GM19238 (cell line): ENCODE measurements at regions not wholly inside any gene's neighbourhood (a gene's known extent, or its start where the extent isn't known, plus 50 kb on each side); places are given as distances from the start of the nearest gene placed in this dataset.
"Not testable (repeated sequence)": the region's sequence is repeated elsewhere in the genome, so short reads cannot be mapped to it uniquely, and the experiment has no call there.

ENCODE experiments used
- DNase-seq: peaks from one replicate; pipeline ENCODE4 v3.0.0; 2011; ENCODE audit warnings: low spot score; ENCODE audit not compliant: insufficient read length

DNA sequence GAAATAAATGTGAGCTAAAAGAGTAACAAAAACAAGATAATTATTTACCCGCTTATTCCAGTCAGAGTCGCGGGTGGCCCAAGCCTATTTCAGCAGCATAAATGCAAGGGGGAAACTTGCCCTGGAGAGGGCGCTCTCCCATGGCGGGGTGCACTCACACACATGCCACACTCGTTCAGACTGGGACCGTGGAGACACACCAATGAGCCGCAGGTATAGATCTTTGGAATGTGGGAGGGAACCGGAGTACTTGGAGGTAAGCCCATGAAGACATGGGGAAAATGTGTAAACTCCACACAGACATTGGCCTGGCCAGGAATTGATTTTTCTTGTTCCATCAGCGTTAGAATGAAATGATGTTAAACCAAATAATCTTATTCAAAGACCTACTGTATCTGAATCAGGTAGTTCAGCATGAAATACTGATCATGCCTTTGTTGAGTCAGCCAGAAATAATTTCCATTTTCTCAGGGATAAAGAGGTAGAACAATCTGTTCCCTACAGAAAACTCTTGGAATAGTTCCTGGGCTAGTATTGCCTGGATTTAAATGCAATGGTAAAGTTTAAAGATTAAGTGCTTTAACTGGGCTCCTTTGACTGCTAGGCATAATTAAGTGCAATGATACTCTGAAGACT lies 191.5 kb downstream of the MCHR2 start:
- DNase-seq = no peak

DNA sequence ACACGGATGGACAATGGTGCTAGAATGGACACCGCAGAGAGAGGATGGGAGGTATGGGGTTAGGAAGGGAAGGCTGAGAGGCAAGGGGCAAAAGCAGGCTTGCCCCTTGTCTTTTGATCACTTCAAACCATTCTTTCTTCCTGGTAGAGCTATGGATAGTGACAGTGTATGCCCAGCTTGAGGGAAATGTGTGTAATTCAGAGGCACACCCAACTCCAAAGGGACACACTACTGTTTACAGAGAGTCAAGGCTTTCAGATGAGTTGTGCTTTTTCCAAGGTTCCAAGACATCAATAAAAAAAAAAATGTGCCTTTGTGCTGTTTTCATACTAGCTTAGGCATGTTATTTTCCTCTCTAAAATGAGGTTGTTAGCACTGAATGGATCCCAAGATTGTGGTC lies 185.0 kb downstream of the MCHR2 start:
- no peak for DNase-seq

DNA sequence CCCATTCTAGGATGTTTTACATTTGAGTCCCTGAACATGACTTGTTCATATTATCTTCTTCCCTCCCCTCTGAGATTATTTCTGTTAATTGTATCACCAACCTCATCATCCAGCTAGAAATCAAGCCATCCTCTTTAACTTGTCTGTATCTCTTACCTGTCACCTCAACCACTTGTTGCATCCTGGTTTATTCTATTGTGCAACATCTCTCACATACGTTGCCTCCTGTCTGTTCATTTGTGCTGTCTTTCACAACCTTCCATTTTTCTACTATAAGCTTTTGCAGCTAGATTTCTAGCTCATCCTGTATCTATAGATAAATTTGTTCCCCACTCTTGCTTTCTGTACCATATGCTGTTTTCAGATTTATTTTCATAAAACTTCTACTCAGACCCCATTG lies 183.7 kb downstream of the MCHR2 start:
- DNase-seq = no peak

DNA sequence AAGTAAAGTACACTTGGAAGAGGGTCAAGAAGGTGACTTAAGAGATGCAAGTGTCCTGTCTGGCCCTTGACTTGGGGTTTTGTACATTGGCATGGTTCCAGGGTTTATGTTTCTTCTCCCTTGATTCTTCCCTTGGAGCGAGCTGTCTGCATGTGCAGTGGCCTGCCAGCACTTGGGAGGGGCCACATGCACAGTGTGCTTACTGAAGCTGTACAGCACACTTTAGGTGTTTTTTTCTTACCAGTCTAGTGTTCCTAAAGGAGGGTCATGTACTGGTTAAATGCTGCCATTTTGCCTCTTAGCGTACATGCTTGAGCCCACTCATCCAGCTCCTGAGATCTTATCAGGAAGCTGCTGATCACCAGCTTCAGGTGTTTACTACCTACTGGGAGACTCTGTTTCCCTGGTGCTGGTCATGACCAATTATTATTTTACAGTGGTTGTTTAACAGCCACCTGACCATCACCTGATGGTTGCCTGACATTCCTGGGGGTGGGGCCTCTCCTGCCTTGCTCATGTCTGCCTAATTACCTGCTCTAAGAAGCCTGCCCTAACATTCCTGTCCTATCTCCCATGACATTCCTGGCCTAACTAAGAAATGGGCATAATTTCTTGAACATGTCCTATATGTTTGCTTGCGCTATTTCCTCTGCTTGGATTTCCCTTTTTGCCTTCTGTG lies 182.9 kb downstream of the MCHR2 start:
- no peak for DNase-seq

DNA sequence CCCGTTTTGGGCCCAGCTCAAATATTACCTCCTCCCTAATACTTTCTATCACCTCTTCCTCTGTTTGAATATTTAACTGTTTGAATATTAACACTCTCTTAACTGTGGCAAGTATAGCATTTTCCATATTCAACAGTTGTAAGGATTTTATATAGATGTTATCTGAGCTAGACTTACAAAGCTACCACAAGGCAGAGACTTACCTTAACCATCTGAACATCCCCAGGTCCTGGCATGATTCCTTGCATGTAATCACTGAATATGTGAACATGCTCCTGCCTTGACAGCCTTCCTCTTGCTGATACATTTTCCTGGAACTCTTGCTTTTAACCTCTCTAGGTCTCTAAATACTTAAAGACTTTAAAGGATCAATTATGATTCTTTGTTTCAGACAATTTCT lies 182.4 kb downstream of the MCHR2 start:
- DNase-seq = no peak

DNA sequence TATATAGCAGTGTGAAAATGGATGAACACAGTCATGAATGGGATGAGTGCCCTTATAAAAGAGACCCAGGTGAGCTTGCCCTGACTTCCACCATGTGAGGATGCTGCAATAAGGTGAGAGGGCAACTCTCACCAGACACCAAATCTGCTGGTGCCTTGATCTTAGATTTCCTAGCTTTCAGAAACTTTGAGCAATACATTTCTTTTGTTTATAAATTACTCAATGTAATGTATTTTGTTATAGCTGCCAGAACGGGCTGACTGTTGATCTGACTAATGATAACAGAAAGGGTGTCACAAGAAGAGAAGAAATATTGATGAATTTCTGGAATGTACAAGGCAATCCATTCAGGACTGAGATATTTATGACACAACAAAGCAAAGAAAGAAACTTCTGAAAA lies 180.5 kb downstream of the MCHR2 start:
- DNase-seq = no peak

DNA sequence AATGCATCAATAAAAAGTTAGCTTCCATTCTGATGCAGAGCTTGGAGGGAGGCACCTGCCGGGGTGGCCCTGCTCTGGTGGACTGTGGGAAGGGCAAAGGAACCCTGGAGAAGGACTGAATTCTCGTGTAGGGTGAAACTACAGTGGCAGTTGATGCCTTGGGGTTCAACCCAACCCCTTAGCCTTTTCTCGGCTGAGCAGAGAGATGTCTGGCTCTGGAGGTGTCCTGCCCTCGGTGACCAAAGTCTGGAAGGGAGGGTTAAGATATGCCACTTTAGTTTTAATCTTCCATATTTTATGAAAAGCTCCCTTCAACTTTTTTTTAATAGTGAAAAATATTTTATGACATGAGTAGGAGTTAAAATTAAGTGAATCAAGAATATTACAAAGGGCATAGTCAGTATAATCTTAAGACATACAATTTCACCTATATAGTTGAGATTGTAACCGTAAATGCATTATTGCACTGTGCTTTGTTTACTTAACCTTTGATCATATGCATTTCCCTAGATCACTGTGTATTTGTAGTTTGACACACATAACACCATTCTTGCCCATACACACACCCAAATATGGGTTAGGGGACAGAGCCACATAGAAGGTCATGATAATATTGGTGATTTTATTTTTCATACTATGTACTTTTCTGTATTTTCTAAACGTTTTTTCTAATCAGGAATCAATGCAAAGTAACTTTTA lies 179.6 kb downstream of the MCHR2 start:
- DNase-seq = no peak

DNA sequence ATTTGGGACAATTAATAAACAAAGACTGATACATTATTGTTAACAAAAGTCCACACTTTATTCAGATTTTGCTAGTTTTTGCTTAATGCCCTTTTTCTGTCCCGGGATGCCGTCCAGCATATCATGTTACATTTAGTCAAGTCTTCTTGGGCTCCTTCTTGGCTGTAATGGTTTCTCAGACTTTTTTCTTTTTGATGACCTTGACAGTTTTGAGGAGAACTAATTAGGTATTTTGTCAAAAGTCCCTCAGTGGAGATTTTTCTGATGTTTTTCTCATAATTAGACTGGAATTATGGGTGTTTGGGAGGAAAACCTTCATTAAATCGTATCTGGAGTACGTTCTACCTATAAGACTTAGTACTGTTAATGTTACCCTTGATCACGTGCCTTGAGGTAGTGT lies 177.2 kb downstream of the MCHR2 start:
- DNase-seq = no peak

DNA sequence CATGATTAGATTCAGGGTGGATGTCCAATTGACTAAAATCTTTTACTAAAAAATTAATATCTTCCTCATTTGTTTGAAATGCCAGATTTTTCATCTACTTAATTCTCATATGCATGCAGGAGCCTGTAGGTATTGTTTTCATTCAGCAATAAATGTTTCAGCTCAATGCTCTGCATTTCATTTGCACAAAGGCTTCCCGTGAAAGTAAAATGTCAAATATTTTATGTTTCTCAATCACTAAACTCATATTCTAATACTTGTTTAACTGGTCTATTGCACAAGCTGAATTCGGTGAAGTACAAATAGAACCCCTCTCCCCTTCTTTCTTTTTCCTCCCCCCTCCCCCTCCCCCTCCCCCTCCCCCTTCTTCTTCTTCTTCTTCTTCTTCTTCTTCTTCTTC lies 175.9 kb downstream of the MCHR2 start:
- no peak for DNase-seq

DNA sequence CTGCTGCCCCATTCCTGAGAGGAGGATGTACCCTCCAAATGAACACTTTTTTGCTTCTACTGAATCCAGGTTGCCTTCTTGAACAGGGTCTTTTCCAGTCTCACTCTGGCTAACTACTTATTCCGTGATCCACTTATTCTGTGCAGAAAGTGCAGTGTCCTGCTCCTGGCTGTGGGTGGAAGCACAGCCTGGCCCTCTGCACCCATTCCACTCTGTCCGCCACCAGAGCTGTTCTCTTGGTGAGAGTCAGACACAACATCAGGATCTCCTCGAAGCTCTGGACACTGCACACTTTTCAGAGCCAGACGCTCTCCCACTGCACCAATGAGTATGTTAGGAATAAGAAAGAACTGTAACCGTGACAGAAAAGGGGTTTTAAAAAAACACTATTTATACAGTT lies 174.2 kb downstream of the MCHR2 start:
- DNase-seq = no peak

DNA sequence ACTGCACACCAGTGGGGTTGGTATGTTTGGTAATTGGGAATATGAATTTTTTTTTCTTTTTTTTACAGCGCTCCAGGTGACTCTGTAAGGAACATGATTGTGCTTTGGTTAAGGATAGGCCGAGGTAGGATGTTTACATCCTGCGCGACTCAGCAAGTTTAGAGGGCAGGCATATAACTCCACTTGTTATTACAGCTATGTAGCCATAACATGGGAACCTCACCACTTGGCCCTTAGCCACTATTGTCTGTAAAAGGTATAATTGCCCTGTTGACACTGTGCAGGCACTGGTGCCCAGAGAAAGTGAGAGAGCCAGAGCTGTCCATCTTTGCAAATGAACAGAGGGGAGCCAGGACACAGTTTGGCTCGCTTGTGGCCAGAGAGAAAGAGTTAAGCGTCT lies 172.9 kb downstream of the MCHR2 start:
- no peak for DNase-seq

DNA sequence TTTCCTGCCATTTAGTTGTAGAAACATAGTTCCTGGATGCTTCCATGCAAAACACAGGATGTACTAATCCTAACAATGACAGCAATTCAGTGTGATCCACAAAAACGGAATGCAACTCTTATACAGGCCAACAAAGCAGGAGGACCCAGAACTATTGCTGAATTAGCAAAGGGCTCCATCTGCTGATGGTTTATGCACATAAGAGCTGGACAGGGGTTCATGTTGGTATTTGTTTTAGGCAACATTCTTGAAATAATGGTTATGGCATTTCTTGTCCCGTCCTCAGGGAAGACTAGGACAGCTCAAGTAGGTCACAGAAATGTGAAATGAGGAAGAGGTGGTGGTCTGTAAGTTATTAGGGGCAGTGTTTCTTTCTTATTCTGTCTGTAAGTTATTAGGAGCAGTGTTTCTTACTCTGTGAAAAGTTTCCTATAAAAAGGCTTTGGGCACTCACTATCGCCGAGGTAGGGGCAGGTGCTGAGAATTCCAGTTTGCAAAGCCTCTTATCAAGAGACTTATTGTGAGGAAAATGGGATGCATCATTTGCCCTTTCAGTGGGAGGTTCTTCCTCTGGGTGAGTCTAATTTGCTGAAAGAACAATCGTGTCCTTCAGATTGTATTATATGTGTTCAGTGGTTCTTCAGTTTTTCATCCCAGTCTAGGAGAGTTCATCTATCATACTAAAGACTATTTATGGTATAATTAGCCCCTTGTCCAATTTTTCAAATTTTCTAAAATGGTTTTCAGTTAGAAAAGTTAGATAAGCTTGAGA lies 171.1 kb downstream of the MCHR2 start:
- no peak for DNase-seq

DNA sequence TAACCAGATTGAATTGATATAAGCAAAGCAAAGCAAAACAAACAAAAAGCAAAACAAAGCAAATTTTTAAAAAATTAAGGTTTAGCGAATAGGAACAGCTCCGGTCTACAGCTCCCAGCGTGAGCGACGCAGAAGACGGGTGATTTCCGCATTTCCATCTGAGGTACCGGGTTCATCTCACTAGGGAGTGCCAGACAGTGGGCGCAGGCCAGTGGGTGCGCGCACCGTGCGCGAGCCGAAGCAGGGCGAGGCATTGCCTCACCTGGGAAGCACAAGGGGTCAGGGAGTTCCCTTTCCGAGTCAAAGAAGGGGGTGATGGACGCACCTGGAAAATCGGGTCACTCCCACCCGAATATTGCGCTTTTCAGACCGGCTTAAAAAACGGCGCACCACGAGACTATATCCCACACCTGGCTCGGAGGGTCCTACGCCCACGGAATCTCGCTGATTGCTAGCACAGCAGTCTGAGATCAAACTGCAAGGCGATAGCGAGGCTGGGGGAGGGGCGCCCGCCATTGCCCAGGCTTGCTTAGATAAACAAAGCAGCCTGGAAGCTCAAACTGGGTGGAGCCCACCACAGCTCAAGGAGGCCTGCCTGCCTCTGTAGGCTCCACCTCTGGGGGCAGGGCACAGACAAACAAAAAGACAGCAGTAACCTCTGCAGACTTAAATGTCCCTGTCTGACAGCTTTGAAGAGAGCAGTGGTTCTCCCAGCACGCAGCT lies 170.3 kb downstream of the MCHR2 start:
- not testable (repeated sequence) for DNase-seq

DNA sequence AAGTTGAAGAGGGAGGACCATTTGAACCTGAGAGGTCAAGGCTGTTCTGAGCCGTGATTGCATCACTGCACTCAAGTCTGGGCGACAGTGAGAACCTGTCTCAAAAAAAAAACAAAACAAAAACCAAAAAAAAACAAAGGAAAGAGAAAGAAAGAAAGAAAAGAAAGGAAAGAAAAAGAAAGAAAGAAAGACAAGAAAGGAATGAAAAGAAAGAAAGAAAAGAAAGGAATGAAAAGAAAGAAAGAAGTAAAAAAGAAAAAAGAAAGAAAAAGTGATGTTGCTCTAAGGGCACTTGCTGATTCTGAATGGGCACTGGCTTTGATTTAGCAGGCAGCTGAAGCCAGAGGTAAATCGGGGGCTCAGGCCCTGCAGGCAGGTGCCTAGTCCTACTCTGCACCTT lies 161.0 kb downstream of the MCHR2 start:
- DNase-seq = no peak

DNA sequence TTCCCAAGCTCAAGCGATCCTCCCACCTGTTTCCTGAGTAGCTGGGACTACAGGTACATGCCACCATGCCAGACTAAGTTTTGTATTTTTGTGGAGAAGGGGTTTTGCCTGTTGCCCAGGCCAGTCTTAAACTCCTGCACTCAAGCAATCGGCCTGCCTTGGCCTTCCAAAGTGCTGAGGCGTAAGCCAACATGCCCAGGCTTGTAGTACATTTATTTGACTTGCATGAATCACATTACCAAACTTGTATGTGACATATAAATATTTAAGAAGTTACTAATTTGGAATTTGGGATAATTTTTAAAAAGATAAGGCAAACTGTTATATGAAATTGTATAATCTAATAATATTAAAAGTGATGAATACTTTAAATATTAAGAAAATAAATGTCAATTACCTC lies 157.6 kb downstream of the MCHR2 start:
- DNase-seq = no peak

DNA sequence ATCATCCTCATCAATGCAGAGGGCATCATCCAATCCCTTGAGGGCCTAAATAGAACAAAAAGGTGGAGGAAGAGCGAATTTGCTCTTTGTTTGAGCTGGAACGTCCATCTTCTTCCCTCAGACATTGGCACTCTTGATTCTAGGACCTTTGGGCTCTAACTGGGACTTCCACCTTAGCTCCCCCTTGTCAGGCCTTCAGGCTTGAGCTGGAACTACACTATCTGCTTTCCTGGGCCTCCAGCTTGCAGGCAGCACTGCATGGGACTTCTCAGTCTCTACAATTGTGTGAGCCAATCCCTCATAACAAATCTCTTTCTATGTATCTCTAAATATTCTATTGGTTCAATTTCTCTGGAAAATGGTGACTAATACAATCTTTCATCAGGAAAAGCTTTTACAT lies 155.4 kb downstream of the MCHR2 start:
- no peak for DNase-seq

DNA sequence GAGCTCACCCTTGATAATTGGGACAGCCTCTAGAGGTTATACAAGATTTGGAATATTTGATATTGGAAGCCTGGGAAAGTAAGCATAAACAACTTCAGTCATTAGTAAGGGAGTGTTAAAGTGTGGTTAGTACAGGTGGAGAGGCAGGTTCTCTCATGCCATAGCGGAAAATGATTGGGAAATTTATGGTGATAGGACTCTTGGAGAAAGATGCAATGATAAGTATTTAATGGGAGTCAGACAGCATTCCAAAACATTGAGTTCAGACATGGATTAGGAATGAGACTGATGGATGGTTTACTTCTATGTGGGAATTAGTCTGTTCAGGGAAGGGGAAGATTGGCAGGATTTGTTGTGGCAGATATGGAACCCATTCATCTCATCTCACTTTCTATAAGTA lies 152.7 kb downstream of the MCHR2 start:
- DNase-seq = no peak

DNA sequence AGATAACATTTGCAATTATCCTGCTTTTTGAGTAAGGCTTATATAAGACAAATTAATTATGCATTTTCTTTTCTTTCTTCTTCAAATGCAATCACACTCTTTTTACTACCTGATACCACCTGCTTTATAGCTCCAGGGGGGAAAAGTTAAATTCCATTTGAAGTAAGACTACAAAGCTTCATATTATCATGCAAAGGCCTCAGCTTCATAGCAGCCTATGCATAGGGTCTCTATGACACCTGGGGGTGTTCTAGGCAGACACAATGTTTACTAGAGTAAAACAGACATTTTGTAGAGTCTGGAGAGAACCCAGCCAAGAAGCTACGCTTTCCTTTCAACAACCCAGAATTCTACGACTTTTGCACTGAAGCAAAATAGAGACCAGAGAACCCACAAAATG lies 148.0 kb downstream of the MCHR2 start:
- no peak for DNase-seq

DNA sequence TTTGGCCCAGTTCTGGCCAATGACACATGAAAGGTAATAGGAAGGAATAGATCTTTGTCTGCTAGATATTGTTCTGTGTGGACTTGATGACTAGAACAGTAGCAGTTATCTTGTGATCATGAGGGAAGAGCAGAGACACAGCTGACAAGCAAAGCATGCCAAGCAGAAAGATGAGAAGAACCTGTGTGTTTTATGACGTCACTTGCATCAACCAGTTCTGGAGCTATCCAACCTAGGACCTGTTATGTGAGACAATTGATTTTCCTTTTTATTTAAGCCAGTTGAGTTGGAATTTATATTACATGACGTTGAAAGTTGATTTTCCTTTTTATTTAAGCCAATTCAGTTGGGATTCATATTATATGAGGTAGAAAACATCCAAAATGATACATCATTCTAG lies 143.2 kb downstream of the MCHR2 start:
- no peak for DNase-seq

DNA sequence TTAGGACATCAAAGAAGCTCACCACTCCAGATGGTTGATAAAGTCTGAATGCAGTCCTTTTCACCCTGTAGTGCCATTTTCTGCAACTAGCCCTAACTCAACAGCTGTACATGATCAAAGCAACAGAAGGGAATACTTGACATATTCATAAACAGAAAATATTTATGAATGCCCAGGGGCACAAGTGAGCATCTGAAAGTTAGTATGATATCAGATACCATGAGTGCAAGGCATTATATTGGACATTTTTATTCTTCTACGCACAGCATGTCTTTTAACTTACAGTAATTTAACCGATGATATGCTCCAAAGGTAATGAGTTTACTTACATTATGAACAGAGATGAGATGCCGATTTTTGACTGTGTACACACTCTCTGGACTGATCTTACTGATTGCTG lies 142.0 kb downstream of the MCHR2 start:
- no peak for DNase-seq

DNA sequence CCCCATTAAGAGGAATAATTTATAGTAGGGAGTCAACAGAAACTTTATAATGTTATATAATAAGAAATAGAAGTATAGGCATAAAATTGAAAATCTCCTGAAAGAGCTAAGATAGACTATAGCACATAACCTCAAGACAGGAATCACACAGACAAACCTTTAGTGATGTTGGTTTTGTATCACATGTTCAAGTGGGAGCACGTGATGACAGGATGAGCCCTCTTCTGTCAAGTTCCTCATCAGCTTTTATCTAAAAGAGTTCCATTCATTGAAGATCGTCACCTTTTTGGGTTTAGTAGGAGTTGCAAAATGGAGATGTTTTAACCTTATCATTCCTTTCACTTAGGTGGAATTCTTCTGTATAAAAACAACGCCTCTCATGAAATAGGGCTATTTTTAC lies 127.0 kb downstream of the MCHR2 start:
- DNase-seq = no peak
